ENCODE measurements at regions not wholly inside any gene's neighbourhood (a gene's known extent, or its start where the extent isn't known, plus 50 kb on each side); places are given as distances from the start of the nearest gene placed in this dataset.

DNA sequence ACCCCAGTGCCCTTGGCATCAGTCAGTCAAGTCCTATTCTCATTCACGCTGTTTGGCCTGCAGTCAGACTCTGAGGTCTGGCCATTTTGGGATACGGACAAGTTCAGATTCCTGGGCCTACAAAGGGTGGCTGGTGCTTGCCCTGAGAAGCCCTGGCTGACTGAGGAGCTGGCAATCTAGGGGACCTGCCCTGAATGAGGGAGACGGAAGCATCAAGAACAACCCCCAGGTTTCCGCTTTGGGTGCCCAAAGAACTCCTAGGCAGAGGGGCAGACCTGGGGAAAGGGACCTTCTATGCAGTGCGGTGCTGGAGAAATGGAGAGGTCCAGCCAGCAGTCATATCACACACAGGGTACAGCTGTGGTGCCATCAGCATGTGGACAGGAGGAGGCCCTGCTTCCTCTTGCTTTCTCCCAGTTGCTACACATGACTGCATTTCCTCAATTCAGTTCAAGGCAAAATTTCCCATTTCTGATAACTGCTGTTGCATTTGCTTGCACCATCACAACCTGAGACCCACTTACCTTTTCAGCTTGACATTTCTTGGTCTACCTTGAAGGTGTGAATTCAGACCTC, 70.9 kb upstream of the LGALSL start:
- H3K4me2 ChIP-seq (ENCODE audit: insufficient read depth, low read length): no peak overlapping the region
- no peak overlapping the region for H3K27ac ChIP-seq (ENCODE audit: low read depth, low read length)
- TF ChIP-seq, protein P1, sequence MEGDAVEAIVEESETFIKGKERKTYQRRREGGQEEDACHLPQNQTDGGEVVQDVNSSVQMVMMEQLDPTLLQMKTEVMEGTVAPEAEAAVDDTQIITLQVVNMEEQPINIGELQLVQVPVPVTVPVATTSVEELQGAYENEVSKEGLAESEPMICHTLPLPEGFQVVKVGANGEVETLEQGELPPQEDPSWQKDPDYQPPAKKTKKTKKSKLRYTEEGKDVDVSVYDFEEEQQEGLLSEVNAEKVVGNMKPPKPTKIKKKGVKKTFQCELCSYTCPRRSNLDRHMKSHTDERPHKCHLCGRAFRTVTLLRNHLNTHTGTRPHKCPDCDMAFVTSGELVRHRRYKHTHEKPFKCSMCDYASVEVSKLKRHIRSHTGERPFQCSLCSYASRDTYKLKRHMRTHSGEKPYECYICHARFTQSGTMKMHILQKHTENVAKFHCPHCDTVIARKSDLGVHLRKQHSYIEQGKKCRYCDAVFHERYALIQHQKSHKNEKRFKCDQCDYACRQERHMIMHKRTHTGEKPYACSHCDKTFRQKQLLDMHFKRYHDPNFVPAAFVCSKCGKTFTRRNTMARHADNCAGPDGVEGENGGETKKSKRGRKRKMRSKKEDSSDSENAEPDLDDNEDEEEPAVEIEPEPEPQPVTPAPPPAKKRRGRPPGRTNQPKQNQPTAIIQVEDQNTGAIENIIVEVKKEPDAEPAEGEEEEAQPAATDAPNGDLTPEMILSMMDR (IDR thresholded peaks at IDR 0.05; ENCODE audit: extremely low read depth, low read depth, low read length): no peak
- H3K36me3 ChIP-seq (ENCODE audit: insufficient read depth, low read length): no peaks in the 10 kb centered on the region
- peaks cover 30% of the 10 kb centered on the region for H3K27me3 ChIP-seq (ENCODE audit: insufficient read depth, low read length)
- H3K4me3 ChIP-seq (ENCODE audit: insufficient read depth, low read length): no peak overlapping the region
- H3K4me1 ChIP-seq (ENCODE audit: insufficient read depth, low read length): no peaks in the 10 kb centered on the region
- H3K79me2 ChIP-seq (ENCODE audit: insufficient read depth, low read length): no peaks in the 10 kb centered on the region
- DNase-seq (ENCODE audit: insufficient read length, low spot score, missing footprints): no peak
- H2AFZ ChIP-seq (ENCODE audit: low read length): no peak overlapping the region
- no peaks in the 10 kb centered on the region for H4K20me1 ChIP-seq (ENCODE audit: insufficient read depth, low read length)
- no peaks in the 10 kb centered on the region for H3K9me3 ChIP-seq (ENCODE audit: low read depth, low read length)

DNA sequence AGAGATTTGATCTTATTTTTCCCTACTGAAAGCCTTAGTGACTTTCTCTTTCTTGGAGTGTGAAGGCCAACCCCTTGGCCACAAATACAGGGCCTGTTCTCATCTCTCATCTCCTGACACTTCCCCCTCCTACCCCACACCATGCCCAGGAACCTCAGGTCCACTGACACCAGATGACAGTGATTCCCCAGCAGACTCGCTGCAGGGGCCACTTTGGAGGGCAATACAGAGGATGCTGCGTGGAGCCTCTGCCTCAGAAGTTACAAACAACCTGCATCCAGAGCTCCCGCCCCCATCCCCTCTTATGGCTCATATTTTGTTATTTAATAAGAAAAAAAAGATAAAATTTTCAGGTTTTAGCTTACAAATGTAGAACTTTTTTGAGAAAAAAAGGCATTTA, 70.1 kb upstream of the LGALSL start:
- Histone ChIP-seq H2AFZ (ENCODE audit: low read length) (no peak overlapping the region), H3K27ac (ENCODE audit: low read depth, low read length) (no peak overlapping the region), H4K20me1 (ENCODE audit: insufficient read depth, low read length) (no peaks in the 10 kb centered on the region), H3K4me3 (ENCODE audit: insufficient read depth, low read length) (no peak overlapping the region), H3K4me1 (ENCODE audit: insufficient read depth, low read length) (no peaks in the 10 kb centered on the region), H3K79me2 (ENCODE audit: insufficient read depth, low read length) (no peaks in the 10 kb centered on the region), H3K9me3 (ENCODE audit: low read depth, low read length) (no peaks in the 10 kb centered on the region), H3K4me2 (ENCODE audit: insufficient read depth, low read length) (no peak overlapping the region), H3K36me3 (ENCODE audit: insufficient read depth, low read length) (no peaks in the 10 kb centered on the region), H3K27me3 (ENCODE audit: insufficient read depth, low read length) (peaks cover 30% of the 10 kb centered on the region)
- DNase-seq (ENCODE audit: insufficient read length, low spot score, missing footprints): no peak
- TF ChIP-seq, protein P1 (IDR thresholded peaks at IDR 0.05; ENCODE audit: extremely low read depth, low read depth, low read length): no peak

DNA sequence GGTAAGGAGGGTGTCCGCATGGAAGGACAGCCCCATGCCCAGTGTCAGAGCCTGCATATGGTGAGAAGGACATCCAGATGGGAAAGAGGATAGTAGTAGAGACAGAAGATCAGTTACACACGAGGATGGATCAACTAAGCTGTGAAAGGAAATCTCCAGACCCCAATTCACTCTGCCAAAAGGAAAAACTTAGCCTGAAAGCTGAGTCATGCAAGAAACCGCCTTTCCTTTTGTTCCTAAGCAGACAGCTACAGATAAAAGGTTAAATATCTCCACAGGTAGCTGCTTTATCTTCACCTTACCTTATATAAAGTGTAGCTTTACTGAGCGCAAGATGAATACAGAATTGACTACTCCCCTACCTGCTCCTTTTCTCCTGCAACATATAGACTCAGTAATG, 67.3 kb upstream of the LGALSL start:
- H3K27me3 ChIP-seq (ENCODE audit: insufficient read depth, low read length): peaks cover 26% of the 10 kb centered on the region
- no peaks in the 10 kb centered on the region for H3K9me3 ChIP-seq (ENCODE audit: low read depth, low read length)
- no peaks in the 10 kb centered on the region for H4K20me1 ChIP-seq (ENCODE audit: insufficient read depth, low read length)
- no peak overlapping the region for H2AFZ ChIP-seq (ENCODE audit: low read length)
- H3K4me3 ChIP-seq (ENCODE audit: insufficient read depth, low read length): no peak overlapping the region
- H3K27ac ChIP-seq (ENCODE audit: low read depth, low read length): no peak overlapping the region
- TF ChIP-seq, protein P1 (IDR thresholded peaks at IDR 0.05; ENCODE audit: extremely low read depth, low read depth, low read length): no peak
- DNase-seq (ENCODE audit: insufficient read length, low spot score, missing footprints): no peak
- no peaks in the 10 kb centered on the region for H3K36me3 ChIP-seq (ENCODE audit: insufficient read depth, low read length)
- H3K4me1 ChIP-seq (ENCODE audit: insufficient read depth, low read length): no peaks in the 10 kb centered on the region
- H3K79me2 ChIP-seq (ENCODE audit: insufficient read depth, low read length): no peaks in the 10 kb centered on the region
- no peak overlapping the region for H3K4me2 ChIP-seq (ENCODE audit: insufficient read depth, low read length)

DNA sequence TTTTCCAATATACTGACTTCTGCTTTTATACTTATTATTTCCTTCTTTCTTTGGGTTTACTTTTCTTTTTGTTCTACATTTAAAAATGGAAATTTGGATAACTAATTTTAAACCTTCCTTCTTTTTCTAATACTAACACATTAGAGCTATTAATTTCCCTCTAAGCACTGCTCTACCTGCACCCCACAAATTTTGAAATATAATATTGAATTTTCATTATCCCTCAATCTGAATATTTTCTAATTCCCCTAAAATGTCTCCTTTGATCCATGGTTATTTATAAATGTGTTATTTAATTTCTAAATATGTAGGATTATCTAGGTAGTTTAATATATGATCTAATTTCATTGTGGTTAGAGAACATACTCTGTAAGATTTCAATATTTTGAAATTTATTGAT, 63.4 kb upstream of the LGALSL start:
- Histone ChIP-seq H2AFZ (ENCODE audit: low read length) (no peak overlapping the region), H3K27ac (ENCODE audit: low read depth, low read length) (no peak overlapping the region), H4K20me1 (ENCODE audit: insufficient read depth, low read length) (no peaks in the 10 kb centered on the region), H3K4me2 (ENCODE audit: insufficient read depth, low read length) (no peak overlapping the region), H3K4me3 (ENCODE audit: insufficient read depth, low read length) (no peak overlapping the region), H3K4me1 (ENCODE audit: insufficient read depth, low read length) (no peaks in the 10 kb centered on the region), H3K36me3 (ENCODE audit: insufficient read depth, low read length) (no peaks in the 10 kb centered on the region), H3K79me2 (ENCODE audit: insufficient read depth, low read length) (no peaks in the 10 kb centered on the region), H3K9me3 (ENCODE audit: low read depth, low read length) (no peaks in the 10 kb centered on the region), H3K27me3 (ENCODE audit: insufficient read depth, low read length) (peaks cover 15% of the 10 kb centered on the region)
- DNase-seq (ENCODE audit: insufficient read length, low spot score, missing footprints): no peak
- TF ChIP-seq, protein P1 (IDR thresholded peaks at IDR 0.05; ENCODE audit: extremely low read depth, low read depth, low read length): no peak

Data from osteoblast (primary cell).